H9 (cell line): ENCODE measurements at regions not wholly inside any gene's neighbourhood (a gene's known extent, or its start where the extent isn't known, plus 50 kb on each side); places are given as distances from the start of the nearest gene placed in this dataset.

Experiments used
- DNase-seq: peaks from one replicate; pipeline ENCODE4 v3.0.0-alpha.2; 2017
- H2AFZ ChIP-seq: one replicate; pipeline ENCODE4 v1.6.1; 2013; ENCODE audit warnings: mild to moderate bottlenecking, low read length, control low read depth, moderate library complexity
- H2AK5ac ChIP-seq: 2 replicates; pipeline ENCODE4 v1.6.1; 2013; ENCODE audit warnings: low read length, control low read depth, mixed read lengths; ENCODE audit not compliant: insufficient read length
- H2BK120ac ChIP-seq: one replicate; pipeline ENCODE4 v1.6.1; 2013; ENCODE audit warnings: low read depth, mild to moderate bottlenecking, low read length, control low read depth, inconsistent platforms; ENCODE audit not compliant: poor library complexity, severe bottlenecking
- H2BK12ac ChIP-seq: 2 replicates; pipeline ENCODE4 v1.6.1; 2013; ENCODE audit warnings: low read length, control low read depth, mixed read lengths, low read depth; ENCODE audit not compliant: insufficient read length
- H2BK15ac ChIP-seq: 2 replicates; pipeline ENCODE4 v1.6.1; 2013; ENCODE audit warnings: low read depth, low read length, control low read depth
- H2BK20ac ChIP-seq: one replicate; pipeline ENCODE4 v1.6.1; 2013; ENCODE audit warnings: low read depth, mild to moderate bottlenecking, low read length, control low read depth, inconsistent platforms; ENCODE audit not compliant: poor library complexity, severe bottlenecking
- H2BK5ac ChIP-seq: 2 replicates; pipeline ENCODE4 v1.6.1; 2013; ENCODE audit warnings: low read length, control low read depth, mixed read lengths; ENCODE audit not compliant: insufficient read length
- H3K14ac ChIP-seq: 2 replicates; pipeline ENCODE4 v1.6.1; 2013; ENCODE audit warnings: low read length, control low read depth; ENCODE audit not compliant: insufficient read depth
- H3K18ac ChIP-seq: 2 replicates; pipeline ENCODE4 v1.6.1; 2013; ENCODE audit warnings: low read depth, mild to moderate bottlenecking, mixed read lengths, low read length, control low read depth; ENCODE audit not compliant: insufficient read length
- H3K23ac ChIP-seq: 2 replicates; pipeline ENCODE4 v1.6.1; 2013; ENCODE audit warnings: low read length, control low read depth, mixed read lengths, low read depth; ENCODE audit not compliant: insufficient read length
- H3K23me2 ChIP-seq: 2 replicates; pipeline ENCODE4 v1.6.1; 2013; ENCODE audit warnings: low read depth, mild to moderate bottlenecking, mixed read lengths, low read length, control low read depth; ENCODE audit not compliant: insufficient read length, poor library complexity, severe bottlenecking
- H3K27ac ChIP-seq: 2 replicates; pipeline ENCODE4 v1.5.1; 2013; ENCODE audit warnings: low read length, control low read depth, mixed read lengths, low read depth; ENCODE audit not compliant: insufficient read length
- H3K27me3 ChIP-seq: 2 replicates; pipeline ENCODE4 v1.6.1; 2013; ENCODE audit warnings: low read length, control low read depth, inconsistent platforms; ENCODE audit not compliant: insufficient read depth
- H3K4ac ChIP-seq: 2 replicates; pipeline ENCODE4 v1.6.1; 2013; ENCODE audit warnings: low read depth, mild to moderate bottlenecking, control low read depth, inconsistent platforms, low read length, moderate library complexity
- H3K4me1 ChIP-seq: 2 replicates; pipeline ENCODE4 v1.6.1; 2013; ENCODE audit warnings: low read length, control low read depth, inconsistent platforms; ENCODE audit not compliant: insufficient read depth
- H3K4me2 ChIP-seq: 2 replicates; pipeline ENCODE4 v1.6.1; 2013; ENCODE audit warnings: low read length, control low read depth, mixed read lengths; ENCODE audit not compliant: insufficient read length, insufficient read depth
- H3K56ac ChIP-seq: 2 replicates; pipeline ENCODE4 v1.6.1; 2013; ENCODE audit warnings: low read depth, mild to moderate bottlenecking, mixed read lengths, low read length, control low read depth; ENCODE audit not compliant: insufficient read length
- H3K79me1 ChIP-seq: 2 replicates; pipeline ENCODE4 v1.6.1; 2013; ENCODE audit warnings: low read depth, mild to moderate bottlenecking, moderate library complexity, low read length, control low read depth, inconsistent platforms; ENCODE audit not compliant: insufficient read depth, poor library complexity, severe bottlenecking
- H3K79me2 ChIP-seq: 2 replicates; pipeline ENCODE4 v1.6.1; 2013; ENCODE audit warnings: low read length, control low read depth, inconsistent platforms; ENCODE audit not compliant: insufficient read depth
- H3K9ac ChIP-seq: 2 replicates; pipeline ENCODE4 v1.6.1; 2013; ENCODE audit warnings: low read length, control low read depth, mixed read lengths; ENCODE audit not compliant: insufficient read length; ENCODE audit errors: extremely low read depth
- H3K9me3 ChIP-seq: one replicate; pipeline ENCODE4 v1.6.1; 2013; ENCODE audit warnings: low read depth, low read length, inconsistent platforms; ENCODE audit not compliant: control insufficient read depth
- H3T11ph ChIP-seq: one replicate; pipeline ENCODE4 v1.6.1; 2013; ENCODE audit warnings: mild to moderate bottlenecking, low read length, control low read depth, inconsistent platforms
- H4K20me1 ChIP-seq: one replicate; pipeline ENCODE4 v1.6.1; 2013; ENCODE audit not compliant: control insufficient read depth, insufficient read length, insufficient read depth
- H4K5ac ChIP-seq: 2 replicates; pipeline ENCODE4 v1.6.1; 2013; ENCODE audit warnings: low read depth, mild to moderate bottlenecking, mixed read lengths, low read length, control low read depth; ENCODE audit not compliant: insufficient read length
- H4K8ac ChIP-seq: replicated peaks from 2 replicates; pipeline ENCODE4 v1.6.1; 2013; ENCODE audit warnings: low read length, control low read depth, mixed read lengths, low read depth; ENCODE audit not compliant: insufficient read length
- H4K91ac ChIP-seq: 2 replicates; pipeline ENCODE4 v1.6.1; 2013; ENCODE audit warnings: low read depth, mild to moderate bottlenecking, moderate library complexity, mixed read lengths, low read length, control low read depth; ENCODE audit not compliant: insufficient read length
- H3K27ac Mint-ChIP-seq, 3 experiments: 2 replicates in 2 of 3; 3 replicates in 1 of 3; pipeline ENCODE4 v1.8.0; 2020 to 2021; ENCODE audit warnings: mixed read lengths in 3 of 3, mild to moderate bottlenecking in 1 of 3, moderate library complexity in 1 of 3
- H3K27me3 Mint-ChIP-seq: 2 replicates; pipeline ENCODE4 v1.8.0; 2021; ENCODE audit warnings: low read depth, mild to moderate bottlenecking, moderate library complexity, mixed read lengths
- H3K36me3 Mint-ChIP-seq, 3 experiments: 2 replicates in 2 of 3; 3 replicates in 1 of 3; pipeline ENCODE4 v1.8.0; 2020 to 2021; ENCODE audit warnings: low read depth in 3 of 3, mixed read lengths in 3 of 3; ENCODE audit not compliant: insufficient read depth in 1 of 3
- H3K4me1 Mint-ChIP-seq, 2 experiments: 2 replicates each; pipeline ENCODE4 v1.8.0; 2020; ENCODE audit warnings: mixed read lengths in 2 of 2
- H3K4me3 Mint-ChIP-seq, 2 experiments: 2 replicates in 1 of 2; 3 replicates in 1 of 2; pipeline ENCODE4 v1.8.0; 2020 to 2021; ENCODE audit warnings: mild to moderate bottlenecking in 2 of 2, mixed read lengths in 2 of 2, moderate library complexity in 1 of 2
- H3K9me3 Mint-ChIP-seq, 2 experiments: 2 replicates in 1 of 2; 3 replicates in 1 of 2; pipeline ENCODE4 v1.8.0; 2020; ENCODE audit warnings: mild to moderate bottlenecking in 2 of 2, mixed read lengths in 2 of 2, moderate library complexity in 1 of 2
- WGBS: extraction: QIAGEN DNeasy Blood & Tissue Kit; methylation state at CpG from one replicate; pipeline ENCODE4 v1.1.7; 2013; ENCODE audit warnings: missing lambda C conversion rate, low lambda C conversion rate, mixed read lengths; ENCODE audit not compliant: insufficient read length; ENCODE audit errors: extremely low coverage; 5-methylcytosine and 5-hydroxymethylcytosine counted together
- TF ChIP-seq, protein P1 (sequence below): fragments of 200-600 bp; sonication (generic); conservative IDR thresholded peaks from 3 replicates; pipeline ENCODE4 v1.8.0; 2021; ENCODE audit warnings: antibody characterized with exemption, mild to moderate bottlenecking

DNA sequence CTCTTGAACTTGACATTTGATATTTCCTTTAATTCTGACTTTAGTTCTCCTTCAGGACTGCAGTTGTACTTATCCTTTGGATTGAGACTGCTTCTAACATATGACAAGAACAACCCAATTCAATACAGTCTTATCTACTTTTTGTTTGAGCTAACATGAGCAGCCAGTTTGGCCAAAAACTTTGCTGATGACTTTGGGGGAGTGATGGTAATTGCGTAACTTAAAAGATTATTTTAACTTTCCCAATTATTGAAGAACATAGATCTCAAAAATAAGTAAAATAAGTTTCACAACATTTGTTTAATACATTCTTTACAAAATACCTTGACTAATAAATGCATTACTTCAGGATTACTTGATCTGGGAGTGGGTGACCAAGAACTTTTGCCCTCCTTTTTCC is 1311.1 kb upstream of the NRXN1 start:
- no peaks in the 10 kb centered on the region for H3K9me3 Mint-ChIP-seq
- DNase-seq, result no peak
- Histone ChIP-seq H3T11ph (no peak overlapping the region), H3K79me1 (no peaks in the 10 kb centered on the region), H3K9me3 (no peaks in the 10 kb centered on the region), H2AK5ac (no peak overlapping the region), H4K91ac (no peak overlapping the region), H2AFZ (no peak overlapping the region), H3K18ac (no peak overlapping the region), H3K4ac (no peak overlapping the region), H4K5ac (no peak overlapping the region), H3K14ac (no peak overlapping the region), H3K4me2 (no peak overlapping the region), H3K27me3 (no peaks in the 10 kb centered on the region), H3K27ac (no peak overlapping the region), H2BK20ac (no peak overlapping the region), H2BK5ac (no peak overlapping the region), H4K8ac (no peak overlapping the region), H3K79me2 (no peaks in the 10 kb centered on the region), H3K23me2 (no peaks in the 10 kb centered on the region), H4K20me1 (no peaks in the 10 kb centered on the region), H2BK120ac (no peak overlapping the region), H3K9ac (no peak overlapping the region), H3K4me1 (peaks cover 24% of the 10 kb centered on the region; the same call in 1 of the 2 replicates), H3K23ac (no peak overlapping the region), H3K56ac (no peak overlapping the region), H2BK15ac (no peak overlapping the region), H2BK12ac (no peak overlapping the region)
- no peak overlapping the region for H3K4me3 Mint-ChIP-seq
- no peaks in the 10 kb centered on the region for H3K27me3 Mint-ChIP-seq
- WGBS, result no CpG with 5 or more reads among the region's 1 CpG
- no peaks in the 10 kb centered on the region for H3K36me3 Mint-ChIP-seq
- TF ChIP-seq, protein P1, sequence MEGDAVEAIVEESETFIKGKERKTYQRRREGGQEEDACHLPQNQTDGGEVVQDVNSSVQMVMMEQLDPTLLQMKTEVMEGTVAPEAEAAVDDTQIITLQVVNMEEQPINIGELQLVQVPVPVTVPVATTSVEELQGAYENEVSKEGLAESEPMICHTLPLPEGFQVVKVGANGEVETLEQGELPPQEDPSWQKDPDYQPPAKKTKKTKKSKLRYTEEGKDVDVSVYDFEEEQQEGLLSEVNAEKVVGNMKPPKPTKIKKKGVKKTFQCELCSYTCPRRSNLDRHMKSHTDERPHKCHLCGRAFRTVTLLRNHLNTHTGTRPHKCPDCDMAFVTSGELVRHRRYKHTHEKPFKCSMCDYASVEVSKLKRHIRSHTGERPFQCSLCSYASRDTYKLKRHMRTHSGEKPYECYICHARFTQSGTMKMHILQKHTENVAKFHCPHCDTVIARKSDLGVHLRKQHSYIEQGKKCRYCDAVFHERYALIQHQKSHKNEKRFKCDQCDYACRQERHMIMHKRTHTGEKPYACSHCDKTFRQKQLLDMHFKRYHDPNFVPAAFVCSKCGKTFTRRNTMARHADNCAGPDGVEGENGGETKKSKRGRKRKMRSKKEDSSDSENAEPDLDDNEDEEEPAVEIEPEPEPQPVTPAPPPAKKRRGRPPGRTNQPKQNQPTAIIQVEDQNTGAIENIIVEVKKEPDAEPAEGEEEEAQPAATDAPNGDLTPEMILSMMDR, result no peak
- peaks cover 44 to 54% of the 10 kb centered on the region in 2 experiments for H3K4me1 Mint-ChIP-seq
- H3K27ac Mint-ChIP-seq, result no peak overlapping the region
